K562 (cell line): ENCODE measurements at regions not wholly inside any gene's neighbourhood (a gene's known extent, or its start where the extent isn't known, plus 50 kb on each side); places are given as distances from the start of the nearest gene placed in this dataset.
A peak's percentile ranks its signal among the peaks of the same experiment; 100 is the strongest.

Experiments used
- ETV5 ChIP-seq: sonication (generic); formaldehyde crosslinking; IDR thresholded peaks from 2 replicates; pipeline ENCODE4 v1.4.0; 2020; ENCODE audit warnings: low read depth, mild to moderate bottlenecking, missing genetic modification reagents
- RAD21 ChIP-seq, 2 experiments: fragments of 250-450 bp in 1 of 2; fragments of 450-650 bp in 1 of 2; sonication (Bioruptor Pico) in 1 of 2; formaldehyde crosslinking in 1 of 2; IDR thresholded peaks in 1 of 2; conservative IDR thresholded peaks in 1 of 2; 2 replicates each; pipeline versions ENCODE4 v1.4.0 to v1.8.0; 2020 to 2022; ENCODE audit warnings: mild to moderate bottlenecking in 2 of 2, moderate library complexity in 1 of 2
- RBFOX2 ChIP-seq: fragments of 200-400 bp; formaldehyde crosslinking; IDR thresholded peaks from 2 replicates; pipeline ENCODE4 v1.6.1; 2017; ENCODE audit warnings: low read depth, mild to moderate bottlenecking, low read length, moderate library complexity
- STAG1 ChIP-seq: sonication (generic); formaldehyde crosslinking; IDR thresholded peaks from 2 replicates; pipeline ENCODE4 v1.5.0; 2020; ENCODE audit warnings: missing genetic modification reagents, borderline replicate concordance
- ZNF431 ChIP-seq: sonication (generic); formaldehyde crosslinking; IDR thresholded peaks from 2 replicates; pipeline ENCODE4 v1.8.0; 2022; ENCODE audit warnings: mild to moderate bottlenecking, missing genetic modification reagents
- TF ChIP-seq, protein P1 (sequence below): fragments of 450-650 bp; IDR thresholded peaks from 2 replicates; pipeline ENCODE4 v1.6.1; 2016; ENCODE audit warnings: mild to moderate bottlenecking, moderate library complexity
- TF ChIP-seq, protein P2 (sequence below): sonication (generic); formaldehyde crosslinking; IDR thresholded peaks from 2 replicates; pipeline ENCODE4 v1.8.0; 2022; ENCODE audit warnings: mild to moderate bottlenecking, missing genetic modification reagents
- TF ChIP-seq, protein P3 (sequence below): sonication (generic); formaldehyde crosslinking; IDR thresholded peaks from 2 replicates; pipeline ENCODE4 v1.8.1; 2023; ENCODE audit warnings: mild to moderate bottlenecking, missing genetic modification reagents

DNA sequence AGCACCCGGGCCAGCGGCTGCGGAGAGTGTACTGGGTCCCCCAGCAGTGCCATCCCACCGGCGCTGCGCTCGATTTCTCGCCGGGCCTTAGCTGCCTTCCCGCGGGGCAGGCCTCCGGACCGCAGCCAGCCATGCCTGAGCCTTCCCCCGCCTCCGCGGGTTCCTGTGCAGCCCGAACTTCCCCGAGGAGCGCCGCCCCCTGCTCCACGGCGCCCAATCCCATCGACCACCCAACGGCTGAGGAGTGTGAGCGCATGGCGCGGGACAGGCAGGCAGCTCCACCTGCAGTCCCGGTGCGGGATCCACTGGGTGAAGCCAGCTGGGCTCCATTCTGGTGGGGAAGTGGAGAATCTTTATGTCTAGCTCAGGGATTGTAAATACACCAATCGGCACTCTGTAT lies 325.4 kb downstream of the PPP1R3A start (continued):
- TF ChIP-seq, protein P1, sequence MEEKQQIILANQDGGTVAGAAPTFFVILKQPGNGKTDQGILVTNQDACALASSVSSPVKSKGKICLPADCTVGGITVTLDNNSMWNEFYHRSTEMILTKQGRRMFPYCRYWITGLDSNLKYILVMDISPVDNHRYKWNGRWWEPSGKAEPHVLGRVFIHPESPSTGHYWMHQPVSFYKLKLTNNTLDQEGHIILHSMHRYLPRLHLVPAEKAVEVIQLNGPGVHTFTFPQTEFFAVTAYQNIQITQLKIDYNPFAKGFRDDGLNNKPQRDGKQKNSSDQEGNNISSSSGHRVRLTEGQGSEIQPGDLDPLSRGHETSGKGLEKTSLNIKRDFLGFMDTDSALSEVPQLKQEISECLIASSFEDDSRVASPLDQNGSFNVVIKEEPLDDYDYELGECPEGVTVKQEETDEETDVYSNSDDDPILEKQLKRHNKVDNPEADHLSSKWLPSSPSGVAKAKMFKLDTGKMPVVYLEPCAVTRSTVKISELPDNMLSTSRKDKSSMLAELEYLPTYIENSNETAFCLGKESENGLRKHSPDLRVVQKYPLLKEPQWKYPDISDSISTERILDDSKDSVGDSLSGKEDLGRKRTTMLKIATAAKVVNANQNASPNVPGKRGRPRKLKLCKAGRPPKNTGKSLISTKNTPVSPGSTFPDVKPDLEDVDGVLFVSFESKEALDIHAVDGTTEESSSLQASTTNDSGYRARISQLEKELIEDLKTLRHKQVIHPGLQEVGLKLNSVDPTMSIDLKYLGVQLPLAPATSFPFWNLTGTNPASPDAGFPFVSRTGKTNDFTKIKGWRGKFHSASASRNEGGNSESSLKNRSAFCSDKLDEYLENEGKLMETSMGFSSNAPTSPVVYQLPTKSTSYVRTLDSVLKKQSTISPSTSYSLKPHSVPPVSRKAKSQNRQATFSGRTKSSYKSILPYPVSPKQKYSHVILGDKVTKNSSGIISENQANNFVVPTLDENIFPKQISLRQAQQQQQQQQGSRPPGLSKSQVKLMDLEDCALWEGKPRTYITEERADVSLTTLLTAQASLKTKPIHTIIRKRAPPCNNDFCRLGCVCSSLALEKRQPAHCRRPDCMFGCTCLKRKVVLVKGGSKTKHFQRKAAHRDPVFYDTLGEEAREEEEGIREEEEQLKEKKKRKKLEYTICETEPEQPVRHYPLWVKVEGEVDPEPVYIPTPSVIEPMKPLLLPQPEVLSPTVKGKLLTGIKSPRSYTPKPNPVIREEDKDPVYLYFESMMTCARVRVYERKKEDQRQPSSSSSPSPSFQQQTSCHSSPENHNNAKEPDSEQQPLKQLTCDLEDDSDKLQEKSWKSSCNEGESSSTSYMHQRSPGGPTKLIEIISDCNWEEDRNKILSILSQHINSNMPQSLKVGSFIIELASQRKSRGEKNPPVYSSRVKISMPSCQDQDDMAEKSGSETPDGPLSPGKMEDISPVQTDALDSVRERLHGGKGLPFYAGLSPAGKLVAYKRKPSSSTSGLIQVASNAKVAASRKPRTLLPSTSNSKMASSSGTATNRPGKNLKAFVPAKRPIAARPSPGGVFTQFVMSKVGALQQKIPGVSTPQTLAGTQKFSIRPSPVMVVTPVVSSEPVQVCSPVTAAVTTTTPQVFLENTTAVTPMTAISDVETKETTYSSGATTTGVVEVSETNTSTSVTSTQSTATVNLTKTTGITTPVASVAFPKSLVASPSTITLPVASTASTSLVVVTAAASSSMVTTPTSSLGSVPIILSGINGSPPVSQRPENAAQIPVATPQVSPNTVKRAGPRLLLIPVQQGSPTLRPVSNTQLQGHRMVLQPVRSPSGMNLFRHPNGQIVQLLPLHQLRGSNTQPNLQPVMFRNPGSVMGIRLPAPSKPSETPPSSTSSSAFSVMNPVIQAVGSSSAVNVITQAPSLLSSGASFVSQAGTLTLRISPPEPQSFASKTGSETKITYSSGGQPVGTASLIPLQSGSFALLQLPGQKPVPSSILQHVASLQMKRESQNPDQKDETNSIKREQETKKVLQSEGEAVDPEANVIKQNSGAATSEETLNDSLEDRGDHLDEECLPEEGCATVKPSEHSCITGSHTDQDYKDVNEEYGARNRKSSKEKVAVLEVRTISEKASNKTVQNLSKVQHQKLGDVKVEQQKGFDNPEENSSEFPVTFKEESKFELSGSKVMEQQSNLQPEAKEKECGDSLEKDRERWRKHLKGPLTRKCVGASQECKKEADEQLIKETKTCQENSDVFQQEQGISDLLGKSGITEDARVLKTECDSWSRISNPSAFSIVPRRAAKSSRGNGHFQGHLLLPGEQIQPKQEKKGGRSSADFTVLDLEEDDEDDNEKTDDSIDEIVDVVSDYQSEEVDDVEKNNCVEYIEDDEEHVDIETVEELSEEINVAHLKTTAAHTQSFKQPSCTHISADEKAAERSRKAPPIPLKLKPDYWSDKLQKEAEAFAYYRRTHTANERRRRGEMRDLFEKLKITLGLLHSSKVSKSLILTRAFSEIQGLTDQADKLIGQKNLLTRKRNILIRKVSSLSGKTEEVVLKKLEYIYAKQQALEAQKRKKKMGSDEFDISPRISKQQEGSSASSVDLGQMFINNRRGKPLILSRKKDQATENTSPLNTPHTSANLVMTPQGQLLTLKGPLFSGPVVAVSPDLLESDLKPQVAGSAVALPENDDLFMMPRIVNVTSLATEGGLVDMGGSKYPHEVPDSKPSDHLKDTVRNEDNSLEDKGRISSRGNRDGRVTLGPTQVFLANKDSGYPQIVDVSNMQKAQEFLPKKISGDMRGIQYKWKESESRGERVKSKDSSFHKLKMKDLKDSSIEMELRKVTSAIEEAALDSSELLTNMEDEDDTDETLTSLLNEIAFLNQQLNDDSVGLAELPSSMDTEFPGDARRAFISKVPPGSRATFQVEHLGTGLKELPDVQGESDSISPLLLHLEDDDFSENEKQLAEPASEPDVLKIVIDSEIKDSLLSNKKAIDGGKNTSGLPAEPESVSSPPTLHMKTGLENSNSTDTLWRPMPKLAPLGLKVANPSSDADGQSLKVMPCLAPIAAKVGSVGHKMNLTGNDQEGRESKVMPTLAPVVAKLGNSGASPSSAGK: peak; percentile 68
- TF ChIP-seq ZNF431 (CRISPR knock-in tag): 0 out of 2 replicates have a peak, but pooled peaks have one; percentile 32
- TF ChIP-seq, protein P2, sequence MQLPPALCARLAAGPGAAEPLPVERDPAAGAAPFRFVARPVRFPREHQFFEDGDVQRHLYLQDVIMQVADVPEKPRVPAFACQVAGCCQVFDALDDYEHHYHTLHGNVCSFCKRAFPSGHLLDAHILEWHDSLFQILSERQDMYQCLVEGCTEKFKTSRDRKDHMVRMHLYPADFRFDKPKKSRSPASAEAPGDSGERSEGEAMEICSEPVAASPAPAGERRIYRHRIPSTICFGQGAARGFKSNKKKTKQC: peak; percentile 84
- TF ChIP-seq ETV5 (CRISPR knock-in tag): 0 out of 2 replicates have a peak, but pooled peaks have one; percentile 26
- TF ChIP-seq RBFOX2: peak; percentile 64
- TF ChIP-seq STAG1: peak; percentile 18; the same call in 1 of the 2 replicates
- peak; percentile 27 to 55 for TF ChIP-seq RAD21 (CRISPR knock-in tag; conservative IDR thresholded peaks at IDR 0.05 in 1 of 2, IDR thresholded peaks at IDR 0.05 in 1 of 2)
- TF ChIP-seq, protein P3, sequence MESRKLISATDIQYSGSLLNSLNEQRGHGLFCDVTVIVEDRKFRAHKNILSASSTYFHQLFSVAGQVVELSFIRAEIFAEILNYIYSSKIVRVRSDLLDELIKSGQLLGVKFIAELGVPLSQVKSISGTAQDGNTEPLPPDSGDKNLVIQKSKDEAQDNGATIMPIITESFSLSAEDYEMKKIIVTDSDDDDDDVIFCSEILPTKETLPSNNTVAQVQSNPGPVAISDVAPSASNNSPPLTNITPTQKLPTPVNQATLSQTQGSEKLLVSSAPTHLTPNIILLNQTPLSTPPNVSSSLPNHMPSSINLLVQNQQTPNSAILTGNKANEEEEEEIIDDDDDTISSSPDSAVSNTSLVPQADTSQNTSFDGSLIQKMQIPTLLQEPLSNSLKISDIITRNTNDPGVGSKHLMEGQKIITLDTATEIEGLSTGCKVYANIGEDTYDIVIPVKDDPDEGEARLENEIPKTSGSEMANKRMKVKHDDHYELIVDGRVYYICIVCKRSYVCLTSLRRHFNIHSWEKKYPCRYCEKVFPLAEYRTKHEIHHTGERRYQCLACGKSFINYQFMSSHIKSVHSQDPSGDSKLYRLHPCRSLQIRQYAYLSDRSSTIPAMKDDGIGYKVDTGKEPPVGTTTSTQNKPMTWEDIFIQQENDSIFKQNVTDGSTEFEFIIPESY (CRISPR knock-in tag): 0 out of 2 replicates have a peak, but pooled peaks have one; percentile 50
